ENCODE measurements at regions not wholly inside any gene's neighbourhood (a gene's known extent, or its start where the extent isn't known, plus 50 kb on each side); places are given as distances from the start of the nearest gene placed in this dataset.

DNA sequence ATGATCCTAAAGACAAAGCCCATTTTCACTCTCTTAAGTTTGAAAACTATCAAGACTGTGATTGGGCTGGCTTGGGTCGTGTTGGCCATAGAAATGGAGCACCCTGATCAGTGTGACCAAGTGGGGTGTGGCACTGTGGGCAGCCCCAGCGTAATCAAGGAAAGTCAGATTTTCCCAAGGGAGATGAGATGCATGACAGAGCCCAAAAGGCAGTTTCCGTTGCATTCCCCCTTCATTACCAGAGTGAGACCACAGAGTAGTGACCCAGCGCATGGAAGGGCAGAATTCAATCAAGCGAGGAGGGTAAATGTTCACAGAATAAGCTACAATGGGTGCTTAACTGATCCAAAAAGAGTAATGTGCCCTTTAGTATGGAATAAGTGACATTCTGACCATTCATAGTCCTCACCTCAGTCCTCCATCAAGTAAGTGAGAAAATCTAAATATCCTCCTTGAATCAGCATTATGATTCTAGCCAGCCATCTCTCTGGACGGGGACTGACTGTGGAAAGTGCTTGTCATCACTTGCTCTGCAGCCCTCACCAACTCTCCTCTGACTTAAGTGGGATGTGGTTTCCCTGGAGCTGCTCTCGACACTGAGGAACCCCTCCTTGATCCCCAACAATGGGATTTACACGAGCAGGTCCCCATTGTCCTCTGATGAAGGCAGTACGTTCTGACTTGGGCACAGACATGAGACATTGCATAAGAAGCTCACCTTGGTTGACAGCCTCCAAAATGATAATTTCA is 430.5 kb downstream of the OCA2 start:
- TF ChIP-seq, protein P1, sequence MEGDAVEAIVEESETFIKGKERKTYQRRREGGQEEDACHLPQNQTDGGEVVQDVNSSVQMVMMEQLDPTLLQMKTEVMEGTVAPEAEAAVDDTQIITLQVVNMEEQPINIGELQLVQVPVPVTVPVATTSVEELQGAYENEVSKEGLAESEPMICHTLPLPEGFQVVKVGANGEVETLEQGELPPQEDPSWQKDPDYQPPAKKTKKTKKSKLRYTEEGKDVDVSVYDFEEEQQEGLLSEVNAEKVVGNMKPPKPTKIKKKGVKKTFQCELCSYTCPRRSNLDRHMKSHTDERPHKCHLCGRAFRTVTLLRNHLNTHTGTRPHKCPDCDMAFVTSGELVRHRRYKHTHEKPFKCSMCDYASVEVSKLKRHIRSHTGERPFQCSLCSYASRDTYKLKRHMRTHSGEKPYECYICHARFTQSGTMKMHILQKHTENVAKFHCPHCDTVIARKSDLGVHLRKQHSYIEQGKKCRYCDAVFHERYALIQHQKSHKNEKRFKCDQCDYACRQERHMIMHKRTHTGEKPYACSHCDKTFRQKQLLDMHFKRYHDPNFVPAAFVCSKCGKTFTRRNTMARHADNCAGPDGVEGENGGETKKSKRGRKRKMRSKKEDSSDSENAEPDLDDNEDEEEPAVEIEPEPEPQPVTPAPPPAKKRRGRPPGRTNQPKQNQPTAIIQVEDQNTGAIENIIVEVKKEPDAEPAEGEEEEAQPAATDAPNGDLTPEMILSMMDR (IDR thresholded peaks at IDR 0.05): no peak
- no peak for TF ChIP-seq EZH2 (IDR thresholded peaks at IDR 0.05)
- TF ChIP-seq EZH2phosphoT487 (IDR thresholded peaks at IDR 0.05): no peak

All from neural progenitor cell (in vitro differentiated cells).